B cell (primary cell): ENCODE measurements at regions not wholly inside any gene's neighbourhood (a gene's known extent, or its start where the extent isn't known, plus 50 kb on each side); places are given as distances from the start of the nearest gene placed in this dataset.

Experiments
- CTCF ChIP-seq: fragments of 200-600 bp; IDR thresholded peaks from one replicate; pipeline ENCODE4 v1.8.0; 2022; ENCODE audit warnings: antibody characterized with exemption, mild to moderate bottlenecking
- EZH2 ChIP-seq: IDR thresholded peaks from 2 replicates; pipeline ENCODE4 v1.6.1; 2012; ENCODE audit warnings: borderline replicate concordance, low read depth, mild to moderate bottlenecking, moderate library complexity, low read length; ENCODE audit not compliant: insufficient read depth, poor library complexity, severe bottlenecking

GRCh38 chr12:27899151-27899661 lies 73.3 kb downstream of the PTHLH start:
- TF ChIP-seq CTCF, result no peak
- TF ChIP-seq EZH2, result no peak
